ENCODE measurements at regions not wholly inside any gene's neighbourhood (a gene's known extent, or its start where the extent isn't known, plus 50 kb on each side); places are given as distances from the start of the nearest gene placed in this dataset.

GRCh38 chr4:38314663-38315062, 349.3 kb upstream of the KLF3 start:
- intact Hi-C loops (cut with DNase I) = loop anchor here (5.0 kb wide), 1 partner anchor 353 kb away; no protein-coding TSS in a partner anchor
- no peaks in the 10 kb centered on the region for H3K9me3 ChIP-seq
- no peak for DNase-seq

GRCh38 chr4:38315286-38315685, 348.7 kb upstream of the KLF3 start:
- H3K27me3 ChIP-seq (ENCODE audit: low read depth) = no peaks in the 10 kb centered on the region
- intact Hi-C loops (cut with DNase I) = loop anchor here (5.0 kb wide), 1 partner anchor 352 kb away; no protein-coding TSS in a partner anchor

More at GRCh38 chr4:38314663-38315062, 349.3 kb upstream of the KLF3 start:
- TF ChIP-seq, protein P1, sequence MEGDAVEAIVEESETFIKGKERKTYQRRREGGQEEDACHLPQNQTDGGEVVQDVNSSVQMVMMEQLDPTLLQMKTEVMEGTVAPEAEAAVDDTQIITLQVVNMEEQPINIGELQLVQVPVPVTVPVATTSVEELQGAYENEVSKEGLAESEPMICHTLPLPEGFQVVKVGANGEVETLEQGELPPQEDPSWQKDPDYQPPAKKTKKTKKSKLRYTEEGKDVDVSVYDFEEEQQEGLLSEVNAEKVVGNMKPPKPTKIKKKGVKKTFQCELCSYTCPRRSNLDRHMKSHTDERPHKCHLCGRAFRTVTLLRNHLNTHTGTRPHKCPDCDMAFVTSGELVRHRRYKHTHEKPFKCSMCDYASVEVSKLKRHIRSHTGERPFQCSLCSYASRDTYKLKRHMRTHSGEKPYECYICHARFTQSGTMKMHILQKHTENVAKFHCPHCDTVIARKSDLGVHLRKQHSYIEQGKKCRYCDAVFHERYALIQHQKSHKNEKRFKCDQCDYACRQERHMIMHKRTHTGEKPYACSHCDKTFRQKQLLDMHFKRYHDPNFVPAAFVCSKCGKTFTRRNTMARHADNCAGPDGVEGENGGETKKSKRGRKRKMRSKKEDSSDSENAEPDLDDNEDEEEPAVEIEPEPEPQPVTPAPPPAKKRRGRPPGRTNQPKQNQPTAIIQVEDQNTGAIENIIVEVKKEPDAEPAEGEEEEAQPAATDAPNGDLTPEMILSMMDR (IDR thresholded peaks at IDR 0.05) = no peak
- Histone ChIP-seq H3K36me3 (no peaks in the 10 kb centered on the region), H3K27ac (no peak overlapping the region), H3K4me1 (peaks cover 14% of the 10 kb centered on the region), H3K4me3 (no peak overlapping the region), H3K27me3 (ENCODE audit: low read depth) (no peaks in the 10 kb centered on the region)
- no peak for ATAC-seq

DNA sequence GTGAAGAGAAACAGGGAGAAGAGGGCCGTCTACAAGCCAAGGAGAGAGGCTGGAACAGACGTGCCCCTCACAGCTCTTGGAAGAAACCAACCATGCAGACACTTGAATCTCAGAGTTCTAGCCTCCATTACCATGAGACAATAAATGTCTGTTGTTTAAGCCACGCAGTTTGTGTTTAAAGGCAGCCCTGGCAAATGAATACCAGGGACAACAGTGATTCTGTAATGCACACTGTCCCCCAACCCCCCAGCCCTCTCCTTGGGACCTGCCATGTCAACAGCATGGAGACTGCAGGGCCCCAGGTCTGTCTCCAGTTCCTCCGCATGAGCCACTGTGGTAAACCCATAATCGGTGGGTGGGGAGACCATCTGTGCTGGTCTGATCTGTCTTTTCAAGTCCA, 348.0 kb upstream of the KLF3 start:
- TF ChIP-seq, protein P1 (IDR thresholded peaks at IDR 0.05) = no peak
- Histone ChIP-seq H3K27ac (no peak overlapping the region), H3K4me1 (peaks cover 22% of the 10 kb centered on the region), H3K27me3 (ENCODE audit: low read depth) (no peaks in the 10 kb centered on the region), H3K9me3 (no peaks in the 10 kb centered on the region), H3K4me3 (no peak overlapping the region), H3K36me3 (no peaks in the 10 kb centered on the region)
- intact Hi-C loops (cut with DNase I) = loop anchor here (5.0 kb wide), 1 partner anchor 351 kb away; no protein-coding TSS in a partner anchor
- ATAC-seq = no peak
- no peak for DNase-seq

More at GRCh38 chr4:38315286-38315685, 348.7 kb upstream of the KLF3 start:
- TF ChIP-seq, protein P1 (IDR thresholded peaks at IDR 0.05) = no peak
- peaks cover 21% of the 10 kb centered on the region for H3K4me1 ChIP-seq
- ATAC-seq = no peak
- no peak overlapping the region for H3K27ac ChIP-seq
- no peak overlapping the region for H3K4me3 ChIP-seq
- no peak for DNase-seq
- H3K9me3 ChIP-seq = no peaks in the 10 kb centered on the region
- H3K36me3 ChIP-seq = no peaks in the 10 kb centered on the region

- ATAC-seq = no peak
- DNase-seq = no peak
- Histone ChIP-seq H3K27me3 (ENCODE audit: low read depth) (no peaks in the 10 kb centered on the region), H3K36me3 (no peaks in the 10 kb centered on the region), H3K4me3 (no peak overlapping the region), H3K27ac (no peak overlapping the region), H3K4me1 (peaks cover 22% of the 10 kb centered on the region), H3K9me3 (no peaks in the 10 kb centered on the region)
- TF ChIP-seq, protein P1 (IDR thresholded peaks at IDR 0.05) = no peak
- intact Hi-C loops (cut with DNase I) = loop anchor here (5.0 kb wide), 1 partner anchor 350 kb away; no protein-coding TSS in a partner anchor
Observed at GRCh38 chr4:38317041-38317674, 346.8 kb upstream of the KLF3 start.

- intact Hi-C loops (cut with DNase I) = loop anchor here (5.0 kb wide), 1 partner anchor 348 kb away; no protein-coding TSS in a partner anchor
- Histone ChIP-seq H3K27me3 (ENCODE audit: low read depth) (no peaks in the 10 kb centered on the region), H3K4me1 (peaks cover 22% of the 10 kb centered on the region), H3K36me3 (no peaks in the 10 kb centered on the region), H3K4me3 (peak overlapping the region; percentile 47), H3K27ac (peak overlapping the region; percentile 80), H3K9me3 (no peaks in the 10 kb centered on the region)
- TF ChIP-seq, protein P1 (IDR thresholded peaks at IDR 0.05) = no peak
- DNase-seq (peak; percentile 92), ATAC-seq (peak; percentile 97 to 99)
Observed at GRCh38 chr4:38318737-38319455, 345.1 kb upstream of the KLF3 start.

All from lower lobe of right lung (tissue), 2 donors.